ENCODE measurements at regions not wholly inside any gene's neighbourhood (a gene's known extent, or its start where the extent isn't known, plus 50 kb on each side); places are given as distances from the start of the nearest gene placed in this dataset.

GRCh38 chr10:80786322-80786721, 248.6 kb downstream of the SH2D4B start:
- DNase-seq (ENCODE audit: low spot score): no peak
- TF ChIP-seq CTCF (IDR thresholded peaks at IDR 0.05; ENCODE audit: unreplicated experiment): no peak
- no peak overlapping the region for H3K4me3 Mint-ChIP-seq (ENCODE audit: unreplicated experiment)
- H3K9me3 Mint-ChIP-seq (ENCODE audit: unreplicated experiment): no peaks in the 10 kb centered on the region
- no peak overlapping the region for H3K27ac Mint-ChIP-seq (ENCODE audit: unreplicated experiment)
- no peaks in the 10 kb centered on the region for H3K27me3 Mint-ChIP-seq (ENCODE audit: unreplicated experiment)
- no peaks in the 10 kb centered on the region for H3K4me1 Mint-ChIP-seq (ENCODE audit: unreplicated experiment)
- H3K36me3 Mint-ChIP-seq (ENCODE audit: low read depth, unreplicated experiment): no peaks in the 10 kb centered on the region

GRCh38 chr10:80787952-80788351, 250.2 kb downstream of the SH2D4B start:
- no peak for TF ChIP-seq CTCF (IDR thresholded peaks at IDR 0.05; ENCODE audit: unreplicated experiment)
- no peaks in the 10 kb centered on the region for H3K9me3 Mint-ChIP-seq (ENCODE audit: unreplicated experiment)
- no peak overlapping the region for H3K4me3 Mint-ChIP-seq (ENCODE audit: unreplicated experiment)
- no peaks in the 10 kb centered on the region for H3K36me3 Mint-ChIP-seq (ENCODE audit: low read depth, unreplicated experiment)
- no peaks in the 10 kb centered on the region for H3K27me3 Mint-ChIP-seq (ENCODE audit: unreplicated experiment)
- no peaks in the 10 kb centered on the region for H3K4me1 Mint-ChIP-seq (ENCODE audit: unreplicated experiment)
- DNase-seq (ENCODE audit: low spot score): no peak
- no peak overlapping the region for H3K27ac Mint-ChIP-seq (ENCODE audit: unreplicated experiment)

- no peaks in the 10 kb centered on the region for H3K9me3 Mint-ChIP-seq (ENCODE audit: unreplicated experiment)
- TF ChIP-seq CTCF (IDR thresholded peaks at IDR 0.05; ENCODE audit: unreplicated experiment): no peak
- H3K27me3 Mint-ChIP-seq (ENCODE audit: unreplicated experiment): no peaks in the 10 kb centered on the region
- H3K27ac Mint-ChIP-seq (ENCODE audit: unreplicated experiment): no peak overlapping the region
- H3K4me1 Mint-ChIP-seq (ENCODE audit: unreplicated experiment): no peaks in the 10 kb centered on the region
- H3K4me3 Mint-ChIP-seq (ENCODE audit: unreplicated experiment): no peak overlapping the region
- H3K36me3 Mint-ChIP-seq (ENCODE audit: low read depth, unreplicated experiment): no peaks in the 10 kb centered on the region
- no peak for DNase-seq (ENCODE audit: low spot score)
Observed at GRCh38 chr10:80794994-80795393, 257.3 kb downstream of the SH2D4B start.

- DNase-seq (ENCODE audit: low spot score): no peak
- TF ChIP-seq CTCF (IDR thresholded peaks at IDR 0.05; ENCODE audit: unreplicated experiment): no peak
- Mint-ChIP-seq H3K36me3 (ENCODE audit: low read depth, unreplicated experiment) (no peaks in the 10 kb centered on the region), H3K9me3 (ENCODE audit: unreplicated experiment) (peaks cover 8% of the 10 kb centered on the region), H3K27me3 (ENCODE audit: unreplicated experiment) (no peaks in the 10 kb centered on the region), H3K4me1 (ENCODE audit: unreplicated experiment) (no peaks in the 10 kb centered on the region), H3K27ac (ENCODE audit: unreplicated experiment) (no peak overlapping the region), H3K4me3 (ENCODE audit: unreplicated experiment) (no peak overlapping the region)
Observed at GRCh38 chr10:80805343-80806020, 267.8 kb downstream of the SH2D4B start.

- H3K4me1 Mint-ChIP-seq (ENCODE audit: unreplicated experiment): no peaks in the 10 kb centered on the region
- H3K4me3 Mint-ChIP-seq (ENCODE audit: unreplicated experiment): no peak overlapping the region
- no peaks in the 10 kb centered on the region for H3K9me3 Mint-ChIP-seq (ENCODE audit: unreplicated experiment)
- H3K27me3 Mint-ChIP-seq (ENCODE audit: unreplicated experiment): no peaks in the 10 kb centered on the region
- peaks cover 4% of the 10 kb centered on the region for H3K36me3 Mint-ChIP-seq (ENCODE audit: low read depth, unreplicated experiment)
- DNase-seq (ENCODE audit: low spot score): no peak
- no peak for TF ChIP-seq CTCF (IDR thresholded peaks at IDR 0.05; ENCODE audit: unreplicated experiment)
- no peak overlapping the region for H3K27ac Mint-ChIP-seq (ENCODE audit: unreplicated experiment)
Observed at GRCh38 chr10:80814147-80814652, 276.5 kb downstream of the SH2D4B start.
